ENCODE measurements at regions not wholly inside any gene's neighbourhood (a gene's known extent, or its start where the extent isn't known, plus 50 kb on each side); places are given as distances from the start of the nearest gene placed in this dataset.

GRCh38 chr7:52695973-52696595 lies 339.3 kb upstream of the POM121L12 start:
- no peak for DNase-seq

GRCh38 chr7:52691257-52691656 lies 344.2 kb upstream of the POM121L12 start:
- DNase-seq = no peak

- no peak for DNase-seq
Observed at GRCh38 chr7:52689912-52690311, 345.5 kb upstream of the POM121L12 start.

- DNase-seq = no peak
Observed at GRCh38 chr7:52685333-52685732, 350.1 kb upstream of the POM121L12 start.

- DNase-seq = no peak
Observed at GRCh38 chr7:52684388-52684787, 351.0 kb upstream of the POM121L12 start.

- DNase-seq = no peak
Observed at GRCh38 chr7:52682993-52683392, 352.4 kb upstream of the POM121L12 start.

GRCh38 chr7:52670608-52671225 lies 364.7 kb upstream of the POM121L12 start:
- no peak for DNase-seq

- DNase-seq = no peak
Observed at GRCh38 chr7:52669031-52669430, 366.4 kb upstream of the POM121L12 start.

GRCh38 chr7:52668435-52668834 lies 367.0 kb upstream of the POM121L12 start:
- no peak for DNase-seq

- DNase-seq = no peak
Observed at GRCh38 chr7:52659178-52659577, 376.3 kb upstream of the POM121L12 start.

GRCh38 chr7:52656098-52656497 lies 379.3 kb upstream of the POM121L12 start:
- DNase-seq = no peak

GRCh38 chr7:52652621-52653020 lies 382.8 kb upstream of the POM121L12 start:
- no peak for DNase-seq

- DNase-seq = no peak
Observed at GRCh38 chr7:52648872-52649271, 386.6 kb upstream of the POM121L12 start.

- no peak for DNase-seq
Observed at GRCh38 chr7:52647046-52647445, 388.4 kb upstream of the POM121L12 start.

- no peak for DNase-seq
Observed at GRCh38 chr7:52639981-52640380, 395.5 kb upstream of the POM121L12 start.

GRCh38 chr7:52639126-52639525 lies 396.3 kb upstream of the POM121L12 start:
- no peak for DNase-seq

- no peak for DNase-seq
Observed at GRCh38 chr7:52635021-52635420, 400.4 kb upstream of the POM121L12 start.

GRCh38 chr7:52620849-52621248 lies 414.6 kb upstream of the POM121L12 start:
- DNase-seq = no peak

GRCh38 chr7:52616552-52616951 lies 418.9 kb upstream of the POM121L12 start:
- no peak for DNase-seq

GRCh38 chr7:52615021-52615695 lies 420.3 kb upstream of the POM121L12 start:
- no peak for DNase-seq

- no peak for DNase-seq
Observed at GRCh38 chr7:52609511-52609910, 425.9 kb upstream of the POM121L12 start.

- no peak for DNase-seq
Observed at GRCh38 chr7:52592698-52593097, 442.7 kb upstream of the POM121L12 start.

- DNase-seq = no peak
Observed at GRCh38 chr7:52586704-52587103, 448.7 kb upstream of the POM121L12 start.

- no peak for DNase-seq
Observed at GRCh38 chr7:52584041-52584440, 451.4 kb upstream of the POM121L12 start.

Measured in hindlimb muscle (tissue), 1 donor.